ENCODE measurements at regions not wholly inside any gene's neighbourhood (a gene's known extent, or its start where the extent isn't known, plus 50 kb on each side); places are given as distances from the start of the nearest gene placed in this dataset.

GRCh38 chr7:3187444-3188040 lies 113.5 kb upstream of the SDK1 start:
- Histone ChIP-seq H3K9ac (ENCODE audit: low read length) (no peak overlapping the region), H2AFZ (ENCODE audit: low read length) (no peak overlapping the region), H3K9me2 (replicated peaks; ENCODE audit: low read length) (no peaks in the 10 kb centered on the region), H3K9me3 (ENCODE audit: low read length) (no peaks in the 10 kb centered on the region), H3K79me2 (ENCODE audit: low read length) (no peaks in the 10 kb centered on the region), H3K27me3 (ENCODE audit: low read length) (no peaks in the 10 kb centered on the region), H4K20me1 (ENCODE audit: low read length) (no peaks in the 10 kb centered on the region), H3K36me3 (ENCODE audit: low read depth, low read length) (no peaks in the 10 kb centered on the region), H3K27ac (ENCODE audit: low read length) (no peak overlapping the region), H3K4me1 (ENCODE audit: insufficient read depth, low read length) (no peaks in the 10 kb centered on the region), H3K4me2 (ENCODE audit: low read length) (no peak overlapping the region), H3K4me3 (ENCODE audit: low read length) (no peak overlapping the region), H3F3A (ENCODE audit: low read length, unreplicated experiment) (no peaks in the 10 kb centered on the region)
- BruUV-seq (replicated peaks), result no TSS peak
- TF ChIP-seq EZH2 (IDR thresholded peaks at IDR 0.05; ENCODE audit: low read length, unreplicated experiment), result no peak
- no peak for TF ChIP-seq EZH2phosphoT487 (IDR thresholded peaks at IDR 0.05; ENCODE audit: borderline replicate concordance, low read length)
- no peak for TF ChIP-seq CTCF (conservative IDR thresholded peaks at IDR 0.05; ENCODE audit: low read depth, low read length)
- CTCF ChIA-PET, result interaction anchor here (1.0 kb wide), 1 partner anchor 719 kb away, joined by 3 read pairs; no protein-coding TSS in a partner anchor
- ATAC-seq (no peak), DNase-seq (no peak)
- intact Hi-C loops (cut with micrococcal nuclease), result no loop called here
- POLR2A ChIA-PET (ENCODE audit: unreplicated experiment), result interaction anchor here (0.6 kb wide), 1 partner anchor 41 kb away, joined by 3 read pairs; no protein-coding TSS in a partner anchor

- Histone ChIP-seq H3K79me2 (ENCODE audit: low read length) (no peaks in the 10 kb centered on the region), H3K36me3 (ENCODE audit: low read depth, low read length) (no peaks in the 10 kb centered on the region), H3K27ac (ENCODE audit: low read length) (no peak overlapping the region), H3K27me3 (ENCODE audit: low read length) (no peaks in the 10 kb centered on the region), H3K9me3 (ENCODE audit: low read length) (no peaks in the 10 kb centered on the region), H3K4me3 (ENCODE audit: low read length) (no peak overlapping the region), H3K9me2 (replicated peaks; ENCODE audit: low read length) (no peaks in the 10 kb centered on the region), H3K4me2 (ENCODE audit: low read length) (no peak overlapping the region), H2AFZ (ENCODE audit: low read length) (no peak overlapping the region), H4K20me1 (ENCODE audit: low read length) (no peaks in the 10 kb centered on the region), H3K9ac (ENCODE audit: low read length) (no peak overlapping the region), H3K4me1 (ENCODE audit: insufficient read depth, low read length) (no peaks in the 10 kb centered on the region), H3F3A (ENCODE audit: low read length, unreplicated experiment) (no peaks in the 10 kb centered on the region)
- intact Hi-C loops (cut with micrococcal nuclease), result no loop called here
- DNase-seq (no peak), ATAC-seq (no peak)
- no TSS peak for BruUV-seq (replicated peaks)
- ChIA-PET CTCF (no interaction called here), POLR2A (ENCODE audit: unreplicated experiment) (no interaction called here)
- TF ChIP-seq EZH2 (IDR thresholded peaks at IDR 0.05; ENCODE audit: low read length, unreplicated experiment) (no peak), EZH2phosphoT487 (IDR thresholded peaks at IDR 0.05; ENCODE audit: borderline replicate concordance, low read length) (no peak), CTCF (conservative IDR thresholded peaks at IDR 0.05; ENCODE audit: low read depth, low read length) (no peak)
Measured at GRCh38 chr7:3188946-3189345, 112.1 kb upstream of the SDK1 start.

- Histone ChIP-seq H3K27me3 (ENCODE audit: low read length) (no peaks in the 10 kb centered on the region), H3K27ac (ENCODE audit: low read length) (no peak overlapping the region), H3K4me2 (ENCODE audit: low read length) (no peak overlapping the region), H2AFZ (ENCODE audit: low read length) (no peak overlapping the region), H3K4me1 (ENCODE audit: insufficient read depth, low read length) (peaks cover 7% of the 10 kb centered on the region; the same call in 1 of the 2 replicates), H3F3A (ENCODE audit: low read length, unreplicated experiment) (no peaks in the 10 kb centered on the region), H3K36me3 (ENCODE audit: low read depth, low read length) (no peaks in the 10 kb centered on the region), H4K20me1 (ENCODE audit: low read length) (no peaks in the 10 kb centered on the region), H3K9me3 (ENCODE audit: low read length) (no peaks in the 10 kb centered on the region), H3K9ac (ENCODE audit: low read length) (no peak overlapping the region), H3K9me2 (replicated peaks; ENCODE audit: low read length) (no peaks in the 10 kb centered on the region), H3K4me3 (ENCODE audit: low read length) (no peak overlapping the region), H3K79me2 (ENCODE audit: low read length) (no peaks in the 10 kb centered on the region)
- POLR2A ChIA-PET (ENCODE audit: unreplicated experiment), result no interaction called here
- CTCF ChIA-PET, result no interaction called here
- DNase-seq, result no peak
- TF ChIP-seq EZH2phosphoT487 (IDR thresholded peaks at IDR 0.05; ENCODE audit: borderline replicate concordance, low read length), result no peak
- TF ChIP-seq EZH2 (IDR thresholded peaks at IDR 0.05; ENCODE audit: low read length, unreplicated experiment), result no peak
- TF ChIP-seq CTCF (conservative IDR thresholded peaks at IDR 0.05; ENCODE audit: low read depth, low read length), result no peak
- intact Hi-C loops (cut with micrococcal nuclease), result no loop called here
- BruUV-seq (replicated peaks), result no TSS peak
- ATAC-seq, result no peak
Measured at GRCh38 chr7:3191548-3191947, 109.5 kb upstream of the SDK1 start.

Measured in PC-3 (cell line).